ENCODE measurements at regions not wholly inside any gene's neighbourhood (a gene's known extent, or its start where the extent isn't known, plus 50 kb on each side); places are given as distances from the start of the nearest gene placed in this dataset.

GRCh38 chr4:107541511-107541910 lies 178.5 kb downstream of the PAPSS1 start:
- Histone ChIP-seq H3K9ac (ENCODE audit: insufficient read depth, low read length) (no peak overlapping the region), H3K4me1 (ENCODE audit: control insufficient read depth, extremely low read depth, insufficient read depth, low read length) (no peaks in the 10 kb centered on the region), H4K20me1 (ENCODE audit: control insufficient read depth, extremely low read depth, insufficient read depth, low read length) (no peaks in the 10 kb centered on the region), H3K4me3 (replicated peaks in 1 of 4; ENCODE audit: control extremely low read depth in 1 of 4, insufficient read depth in 1 of 4, low read depth in 3 of 4, low read length in 4 of 4) (no peak overlapping the region), H3K9me3 (ENCODE audit: control insufficient read depth, insufficient read depth, low read depth, low read length) (no peaks in the 10 kb centered on the region), H3K27me3 (ENCODE audit: control insufficient read depth, insufficient read depth, low read length) (no peaks in the 10 kb centered on the region), H3K27ac (ENCODE audit: insufficient read depth, low read length) (no peak overlapping the region), H3K4me2 (ENCODE audit: extremely low read depth, insufficient read depth, low read length) (no peak overlapping the region), H2AFZ (ENCODE audit: low read length) (no peak overlapping the region), H3K79me2 (ENCODE audit: control insufficient read depth, insufficient read depth, low read length) (no peaks in the 10 kb centered on the region), H3K36me3 (ENCODE audit: control insufficient read depth, insufficient read depth, low read length) (no peaks in the 10 kb centered on the region)
- TF ChIP-seq EZH2 (IDR thresholded peaks at IDR 0.05; ENCODE audit: low read length, missing control alignments), result no peak
- no peak for TF ChIP-seq CTCF (conservative IDR thresholded peaks at IDR 0.05 in 1 of 2, IDR thresholded peaks at IDR 0.05 in 1 of 2; ENCODE audit: low read depth in 1 of 2, low read length in 2 of 2)
- DNase-seq (ENCODE audit: low read depth in 2 of 2), result no peak

- no peaks in the 10 kb centered on the region for H3K27me3 ChIP-seq (ENCODE audit: control insufficient read depth, insufficient read depth, low read length)
- H3K4me3 ChIP-seq (replicated peaks in 1 of 4; ENCODE audit: control extremely low read depth in 1 of 4, insufficient read depth in 1 of 4, low read depth in 3 of 4, low read length in 4 of 4), result no peak overlapping the region
- no peak overlapping the region for H3K27ac ChIP-seq (ENCODE audit: insufficient read depth, low read length)
- H3K9me3 ChIP-seq (ENCODE audit: control insufficient read depth, insufficient read depth, low read depth, low read length), result no peaks in the 10 kb centered on the region
- H3K4me1 ChIP-seq (ENCODE audit: control insufficient read depth, extremely low read depth, insufficient read depth, low read length), result no peaks in the 10 kb centered on the region
- no peak overlapping the region for H3K4me2 ChIP-seq (ENCODE audit: extremely low read depth, insufficient read depth, low read length)
- no peak overlapping the region for H2AFZ ChIP-seq (ENCODE audit: low read length)
- no peaks in the 10 kb centered on the region for H3K79me2 ChIP-seq (ENCODE audit: control insufficient read depth, insufficient read depth, low read length)
- H3K36me3 ChIP-seq (ENCODE audit: control insufficient read depth, insufficient read depth, low read length), result no peaks in the 10 kb centered on the region
- no peak for DNase-seq (ENCODE audit: low read depth in 2 of 2)
- H4K20me1 ChIP-seq (ENCODE audit: control insufficient read depth, extremely low read depth, insufficient read depth, low read length), result no peaks in the 10 kb centered on the region
- no peak overlapping the region for H3K9ac ChIP-seq (ENCODE audit: insufficient read depth, low read length)
- TF ChIP-seq EZH2 (IDR thresholded peaks at IDR 0.05; ENCODE audit: low read length, missing control alignments) (no peak), CTCF (conservative IDR thresholded peaks at IDR 0.05 in 1 of 2, IDR thresholded peaks at IDR 0.05 in 1 of 2; ENCODE audit: low read depth in 1 of 2, low read length in 2 of 2) (no peak)
Observed at GRCh38 chr4:107531927-107532326, 188.1 kb downstream of the PAPSS1 start.

- Histone ChIP-seq H3K4me3 (replicated peaks in 1 of 4; ENCODE audit: control extremely low read depth in 1 of 4, insufficient read depth in 1 of 4, low read depth in 3 of 4, low read length in 4 of 4) (no peak overlapping the region), H3K4me2 (ENCODE audit: extremely low read depth, insufficient read depth, low read length) (no peak overlapping the region), H3K9ac (ENCODE audit: insufficient read depth, low read length) (no peak overlapping the region), H3K27me3 (ENCODE audit: control insufficient read depth, insufficient read depth, low read length) (no peaks in the 10 kb centered on the region), H3K27ac (ENCODE audit: insufficient read depth, low read length) (no peak overlapping the region), H4K20me1 (ENCODE audit: control insufficient read depth, extremely low read depth, insufficient read depth, low read length) (no peaks in the 10 kb centered on the region), H3K4me1 (ENCODE audit: control insufficient read depth, extremely low read depth, insufficient read depth, low read length) (no peaks in the 10 kb centered on the region), H3K9me3 (ENCODE audit: control insufficient read depth, insufficient read depth, low read depth, low read length) (no peaks in the 10 kb centered on the region), H3K36me3 (ENCODE audit: control insufficient read depth, insufficient read depth, low read length) (no peaks in the 10 kb centered on the region), H3K79me2 (ENCODE audit: control insufficient read depth, insufficient read depth, low read length) (no peaks in the 10 kb centered on the region), H2AFZ (ENCODE audit: low read length) (no peak overlapping the region)
- no peak for TF ChIP-seq CTCF (conservative IDR thresholded peaks at IDR 0.05 in 1 of 2, IDR thresholded peaks at IDR 0.05 in 1 of 2; ENCODE audit: low read depth in 1 of 2, low read length in 2 of 2)
- no peak for TF ChIP-seq EZH2 (IDR thresholded peaks at IDR 0.05; ENCODE audit: low read length, missing control alignments)
- DNase-seq (ENCODE audit: low read depth in 2 of 2), result no peak
Observed at GRCh38 chr4:107520368-107520767, 199.7 kb downstream of the PAPSS1 start.
